Calu3 (cell line): ENCODE measurements at regions not wholly inside any gene's neighbourhood (a gene's known extent, or its start where the extent isn't known, plus 50 kb on each side); places are given as distances from the start of the nearest gene placed in this dataset.

Experiments
- BruUV-seq: library from RNA; stranded (reverse); fragments of 400-500 nt; replicated peaks from 2 replicates; lab custom pipeline; 2021; lab: Mats Ljungman, UMichigan
- CTCF ChIA-PET: fragments of 300-600 bp; sonication (Branson Sonifier 250); formaldehyde crosslinking; loops from one replicate; lab custom pipeline; 2022; ENCODE audit warnings: antibody characterized with exemption; lab: Charles Lee
- DNase-seq: peaks from one replicate; pipeline ENCODE4 v3.0.0; 2022
- H3K27ac Mint-ChIP-seq: one replicate; pipeline ENCODE4 v1.8.0; 2022; ENCODE audit warnings: mixed read lengths; ENCODE audit not compliant: unreplicated experiment
- H3K27me3 Mint-ChIP-seq: one replicate; pipeline ENCODE4 v1.8.0; 2022; ENCODE audit warnings: mixed read lengths; ENCODE audit not compliant: unreplicated experiment
- H3K36me3 Mint-ChIP-seq: one replicate; pipeline ENCODE4 v1.8.0; 2022; ENCODE audit warnings: mild to moderate bottlenecking, moderate library complexity, mixed read lengths; ENCODE audit not compliant: insufficient read depth, unreplicated experiment
- H3K4me1 Mint-ChIP-seq: one replicate; pipeline ENCODE4 v1.8.0; 2022; ENCODE audit warnings: mild to moderate bottlenecking, low read depth, mixed read lengths; ENCODE audit not compliant: unreplicated experiment
- H3K4me3 Mint-ChIP-seq: one replicate; pipeline ENCODE4 v1.8.0; 2022; ENCODE audit warnings: mild to moderate bottlenecking, low read depth, moderate library complexity, mixed read lengths; ENCODE audit not compliant: unreplicated experiment
- H3K9me3 Mint-ChIP-seq: one replicate; pipeline ENCODE4 v1.8.0; 2022; ENCODE audit warnings: low read depth, mixed read lengths; ENCODE audit not compliant: unreplicated experiment
- intact Hi-C: fragments of 100-400 bp; cut with micrococcal nuclease; formaldehyde crosslinking; loops from one replicate; pipeline ENCODE4 v1.10.0; 2022; ENCODE audit not compliant: unreplicated experiment
- TF ChIP-seq, protein P1 (sequence below): fragments of 200-600 bp; IDR thresholded peaks from one replicate; pipeline ENCODE4 v1.8.0; 2022; ENCODE audit warnings: antibody characterized with exemption; ENCODE audit not compliant: unreplicated experiment

DNA sequence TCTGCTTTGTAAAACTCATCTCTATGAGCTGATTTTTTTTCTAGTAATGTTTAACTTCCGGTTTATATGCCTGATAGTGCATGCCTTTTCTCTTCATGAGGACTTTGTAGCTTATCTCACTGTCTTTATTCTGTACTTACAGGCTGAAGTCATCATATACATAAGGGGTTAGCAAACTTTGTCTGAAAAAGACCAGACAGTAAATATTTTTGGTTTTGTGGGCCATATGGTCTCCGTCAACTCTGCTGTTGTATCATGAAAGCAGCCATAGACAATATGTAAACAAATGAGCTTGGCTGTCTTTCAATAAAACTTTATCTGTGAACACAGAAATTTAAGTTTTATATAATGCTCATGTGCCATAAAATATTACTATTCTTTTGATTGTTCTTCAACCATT is 172.1 kb downstream of the GXYLT1 start:
- no peak overlapping the region for H3K4me3 Mint-ChIP-seq
- TF ChIP-seq, protein P1, sequence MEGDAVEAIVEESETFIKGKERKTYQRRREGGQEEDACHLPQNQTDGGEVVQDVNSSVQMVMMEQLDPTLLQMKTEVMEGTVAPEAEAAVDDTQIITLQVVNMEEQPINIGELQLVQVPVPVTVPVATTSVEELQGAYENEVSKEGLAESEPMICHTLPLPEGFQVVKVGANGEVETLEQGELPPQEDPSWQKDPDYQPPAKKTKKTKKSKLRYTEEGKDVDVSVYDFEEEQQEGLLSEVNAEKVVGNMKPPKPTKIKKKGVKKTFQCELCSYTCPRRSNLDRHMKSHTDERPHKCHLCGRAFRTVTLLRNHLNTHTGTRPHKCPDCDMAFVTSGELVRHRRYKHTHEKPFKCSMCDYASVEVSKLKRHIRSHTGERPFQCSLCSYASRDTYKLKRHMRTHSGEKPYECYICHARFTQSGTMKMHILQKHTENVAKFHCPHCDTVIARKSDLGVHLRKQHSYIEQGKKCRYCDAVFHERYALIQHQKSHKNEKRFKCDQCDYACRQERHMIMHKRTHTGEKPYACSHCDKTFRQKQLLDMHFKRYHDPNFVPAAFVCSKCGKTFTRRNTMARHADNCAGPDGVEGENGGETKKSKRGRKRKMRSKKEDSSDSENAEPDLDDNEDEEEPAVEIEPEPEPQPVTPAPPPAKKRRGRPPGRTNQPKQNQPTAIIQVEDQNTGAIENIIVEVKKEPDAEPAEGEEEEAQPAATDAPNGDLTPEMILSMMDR, result no peak
- CTCF ChIA-PET, result no interaction called here
- no TSS peak for BruUV-seq
- no peak overlapping the region for H3K27ac Mint-ChIP-seq
- no peak for DNase-seq
- intact Hi-C loops, result no loop called here
- H3K27me3 Mint-ChIP-seq, result no peaks in the 10 kb centered on the region
- H3K9me3 Mint-ChIP-seq, result no peaks in the 10 kb centered on the region
- peaks cover 6% of the 10 kb centered on the region for H3K4me1 Mint-ChIP-seq
- peaks cover 4% of the 10 kb centered on the region for H3K36me3 Mint-ChIP-seq

DNA sequence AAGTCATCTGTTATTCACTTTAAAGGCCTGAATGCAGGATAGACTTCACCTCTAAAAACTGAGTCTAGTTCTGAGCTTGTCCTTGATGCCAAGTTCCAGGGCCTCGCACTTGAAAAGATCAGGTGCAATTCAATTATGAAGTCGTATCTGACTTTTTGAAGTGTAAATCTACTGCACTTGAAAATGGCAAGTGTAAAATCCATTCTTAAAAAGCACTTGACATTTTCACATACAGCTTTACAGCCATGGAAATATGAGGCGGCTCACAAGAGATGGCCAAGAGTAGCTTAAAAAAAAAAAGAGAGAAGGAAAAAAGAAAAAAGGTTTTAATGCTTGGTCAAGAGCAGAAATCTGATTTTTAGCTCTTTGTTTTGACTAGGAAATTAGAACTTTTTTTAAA is 172.5 kb downstream of the GXYLT1 start:
- intact Hi-C loops, result no loop called here
- no peak for DNase-seq
- TF ChIP-seq, protein P1, result no peak
- CTCF ChIA-PET, result no interaction called here
- peaks cover 5% of the 10 kb centered on the region for H3K36me3 Mint-ChIP-seq
- no TSS peak for BruUV-seq
- H3K27ac Mint-ChIP-seq, result no peak overlapping the region
- H3K9me3 Mint-ChIP-seq, result no peaks in the 10 kb centered on the region
- peaks cover 6% of the 10 kb centered on the region for H3K4me1 Mint-ChIP-seq
- no peaks in the 10 kb centered on the region for H3K27me3 Mint-ChIP-seq
- no peak overlapping the region for H3K4me3 Mint-ChIP-seq

DNA sequence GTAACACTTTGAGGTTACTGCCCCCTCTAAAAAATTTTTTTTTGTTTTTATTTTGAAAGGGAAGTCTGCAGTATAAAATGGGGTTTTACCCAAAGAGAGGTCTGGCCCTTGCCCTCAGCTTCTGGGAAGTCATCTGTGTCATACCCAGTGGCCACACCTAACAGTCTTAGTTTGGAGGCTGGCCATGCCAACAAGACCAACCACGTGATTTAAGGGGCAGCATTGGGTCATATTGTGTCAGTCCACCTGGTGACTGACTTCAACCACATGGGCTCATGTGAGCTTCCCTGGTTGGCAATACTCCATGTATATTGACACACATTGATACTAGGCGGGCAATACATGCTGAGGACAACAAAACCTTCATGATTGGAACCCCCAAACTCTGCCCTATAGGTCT is 173.9 kb downstream of the GXYLT1 start:
- CTCF ChIA-PET, result no interaction called here
- Mint-ChIP-seq H3K36me3 (peaks cover 5% of the 10 kb centered on the region), H3K27ac (no peak overlapping the region), H3K4me1 (peaks cover 12% of the 10 kb centered on the region), H3K27me3 (no peaks in the 10 kb centered on the region), H3K9me3 (no peaks in the 10 kb centered on the region), H3K4me3 (no peak overlapping the region)
- intact Hi-C loops, result no loop called here
- BruUV-seq, result no TSS peak
- TF ChIP-seq, protein P1, result no peak
- DNase-seq, result no peak

DNA sequence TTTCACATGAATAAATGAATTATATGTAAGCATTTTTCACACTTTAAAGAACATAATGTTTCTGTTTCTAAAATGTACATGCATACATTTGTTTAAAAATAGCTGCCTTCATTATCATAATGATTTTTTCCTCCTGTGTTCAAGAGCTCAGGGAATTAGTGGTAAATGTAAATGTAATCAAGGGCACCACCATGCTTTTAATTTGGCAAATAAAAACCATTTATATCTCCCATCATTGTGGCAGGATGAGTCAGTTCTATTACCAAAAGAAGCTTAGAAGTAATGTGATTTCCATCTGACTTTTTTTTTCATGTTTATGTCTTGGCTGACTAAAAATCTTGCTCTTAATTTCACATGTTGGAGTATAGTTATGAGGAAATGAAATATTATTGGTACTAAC is 176.1 kb downstream of the GXYLT1 start:
- Mint-ChIP-seq H3K27me3 (no peaks in the 10 kb centered on the region), H3K36me3 (peaks cover 5% of the 10 kb centered on the region), H3K27ac (no peak overlapping the region), H3K4me3 (no peak overlapping the region), H3K4me1 (peaks cover 18% of the 10 kb centered on the region), H3K9me3 (no peaks in the 10 kb centered on the region)
- TF ChIP-seq, protein P1, result no peak
- no peak for DNase-seq
- no TSS peak for BruUV-seq
- CTCF ChIA-PET, result interaction anchor here (1.7 kb wide), 1 partner anchor 15 kb away, joined by 6 read pairs; no protein-coding TSS in a partner anchor
- intact Hi-C loops, result no loop called here
